EL (cell line): ENCODE measurements at regions not wholly inside any gene's neighbourhood (a gene's known extent, or its start where the extent isn't known, plus 50 kb on each side); places are given as distances from the start of the nearest gene placed in this dataset.
"Not testable (repeated sequence)": the region's sequence is repeated elsewhere in the genome, so short reads cannot be mapped to it uniquely, and the experiment has no call there.

Source experiments
- DNase-seq: peaks from one replicate; pipeline ENCODE4 v3.0.0-alpha.2; 2016

DNA sequence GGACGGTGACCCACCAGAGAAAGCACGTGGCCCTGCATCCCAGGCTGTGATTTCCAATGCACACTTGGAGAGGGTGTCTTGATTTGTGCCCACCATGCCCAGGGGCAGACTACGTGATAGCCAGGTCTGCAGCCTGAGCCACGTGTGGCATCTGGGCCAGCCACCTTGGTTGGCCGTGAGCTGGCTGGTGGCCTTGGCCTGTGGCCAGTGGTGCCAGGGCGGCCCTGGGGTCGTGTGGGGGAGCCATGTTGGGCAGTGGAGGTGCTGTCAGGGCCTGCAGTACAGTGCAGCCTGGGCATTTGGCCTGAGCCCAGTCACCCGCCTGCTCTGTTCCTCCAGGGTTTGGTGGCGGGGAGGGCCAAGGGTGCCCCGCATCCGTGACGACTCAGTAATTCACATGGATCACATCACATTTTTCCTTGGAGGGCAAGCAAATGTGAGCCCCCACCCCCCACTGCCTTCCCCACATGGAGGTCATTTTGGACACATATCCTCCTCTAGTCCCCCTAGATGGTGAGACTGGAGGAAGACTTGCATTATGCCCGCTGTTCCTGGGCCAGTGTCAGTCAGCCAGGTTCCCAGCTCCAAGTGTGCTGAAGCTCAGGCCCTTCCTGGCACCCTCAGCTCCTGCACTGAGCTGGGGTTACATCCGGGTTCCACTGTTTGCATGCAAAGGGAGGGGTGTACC is 201.4 kb downstream of the UBE3A start:
- no peak for DNase-seq

GRCh38 chr15:25238126-25238525 is 200.7 kb downstream of the UBE3A start:
- DNase-seq, result no peak

- no peak for DNase-seq
Measured at GRCh38 chr15:25238716-25239470, 199.9 kb downstream of the UBE3A start.

- DNase-seq, result no peak
Measured at GRCh38 chr15:25239471-25240345, 199.1 kb downstream of the UBE3A start.

GRCh38 chr15:25240461-25241021 is 198.3 kb downstream of the UBE3A start:
- no peak for DNase-seq

GRCh38 chr15:25241241-25241801 is 197.5 kb downstream of the UBE3A start:
- no peak for DNase-seq

- no peak for DNase-seq
Measured at GRCh38 chr15:25242166-25242879, 196.5 kb downstream of the UBE3A start.

- no peak for DNase-seq
Measured at GRCh38 chr15:25242957-25243799, 195.6 kb downstream of the UBE3A start.

DNA sequence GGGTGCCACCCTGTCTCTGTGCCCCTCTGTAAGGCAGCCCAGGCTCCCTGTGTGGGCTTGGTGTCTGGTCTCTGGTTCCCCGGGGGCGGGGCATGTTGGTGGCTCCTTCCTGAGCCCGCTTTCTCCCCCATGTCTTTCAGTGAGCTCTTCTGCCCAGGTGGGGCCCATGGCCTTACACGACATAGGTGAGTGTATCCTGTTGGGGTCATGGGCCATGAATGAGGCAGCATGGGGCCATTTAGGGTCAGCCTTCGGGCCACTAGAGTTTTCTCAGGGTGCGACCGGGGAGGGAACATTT is 195.1 kb downstream of the UBE3A start:
- no peak for DNase-seq

- no peak for DNase-seq
Measured at GRCh38 chr15:25244731-25245585, 193.9 kb downstream of the UBE3A start.

- no peak for DNase-seq
Measured at GRCh38 chr15:25245801-25246622, 192.8 kb downstream of the UBE3A start.

DNA sequence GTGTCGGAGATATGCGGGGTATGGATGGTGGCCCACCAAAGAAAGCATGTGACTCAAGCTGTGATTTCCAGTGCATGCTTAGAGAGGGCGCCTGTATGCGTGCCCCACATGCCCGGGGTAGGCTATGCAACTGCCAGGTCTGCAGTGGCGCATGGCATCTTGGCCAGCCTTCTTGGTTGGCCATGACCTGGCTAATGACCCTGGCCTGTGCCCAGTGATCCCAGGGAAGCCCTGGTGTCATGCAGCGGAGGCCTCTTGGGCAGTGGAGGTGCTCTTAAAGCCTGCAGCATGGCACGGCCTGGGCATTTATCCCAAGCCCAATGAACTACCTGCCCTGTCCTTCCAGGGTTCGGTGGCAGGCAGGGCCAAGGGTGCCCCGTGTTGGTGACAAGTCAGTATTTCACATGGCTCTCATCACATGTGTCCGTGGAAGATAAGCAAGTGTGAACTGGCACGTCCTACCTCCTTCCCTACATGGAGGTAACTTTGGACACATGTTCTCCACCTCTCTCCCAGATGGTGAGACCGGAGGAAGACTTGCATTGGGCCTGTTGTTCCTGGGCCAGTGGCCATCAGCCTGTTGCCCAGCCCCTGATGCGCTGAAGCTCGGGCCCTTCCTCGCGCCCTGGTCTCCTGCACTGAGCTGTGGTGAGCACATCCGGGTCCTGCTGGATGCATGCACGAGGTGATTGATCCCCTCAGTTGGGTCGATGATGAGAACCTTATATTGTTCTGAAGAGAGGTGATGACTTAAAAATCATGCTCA is 192.0 kb downstream of the UBE3A start:
- DNase-seq, result no peak

DNA sequence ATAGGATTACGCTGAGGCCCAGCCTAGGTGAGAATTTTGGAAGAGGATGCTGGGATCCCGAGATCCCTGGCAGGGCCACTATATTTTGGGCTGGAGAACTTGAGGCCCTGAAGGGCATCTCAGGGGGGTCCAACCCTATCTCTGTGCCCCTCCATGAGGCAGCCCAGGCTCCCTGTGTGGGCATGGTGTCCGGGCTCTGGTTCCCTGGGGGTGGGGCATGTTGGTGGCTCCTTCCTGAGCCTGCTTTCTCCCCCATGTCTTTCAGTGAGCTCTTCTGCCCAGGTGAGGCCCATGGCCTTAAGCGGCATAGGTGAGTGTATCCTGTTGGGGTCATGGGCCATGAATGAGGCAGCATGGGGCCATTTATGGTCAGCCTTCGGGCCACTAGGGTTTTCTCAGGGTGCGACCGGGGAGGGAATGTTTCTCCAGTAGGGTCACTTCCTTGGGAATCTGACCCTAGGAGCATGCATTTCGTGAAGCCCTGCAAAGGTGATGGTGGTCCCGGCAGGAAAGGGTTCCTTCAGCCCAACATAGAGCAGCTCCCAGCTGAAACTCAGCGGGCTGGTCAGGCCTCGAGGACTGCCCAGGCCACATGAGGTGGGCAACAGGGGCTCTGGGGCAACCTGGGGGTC is 191.3 kb downstream of the UBE3A start:
- DNase-seq, result no peak

DNA sequence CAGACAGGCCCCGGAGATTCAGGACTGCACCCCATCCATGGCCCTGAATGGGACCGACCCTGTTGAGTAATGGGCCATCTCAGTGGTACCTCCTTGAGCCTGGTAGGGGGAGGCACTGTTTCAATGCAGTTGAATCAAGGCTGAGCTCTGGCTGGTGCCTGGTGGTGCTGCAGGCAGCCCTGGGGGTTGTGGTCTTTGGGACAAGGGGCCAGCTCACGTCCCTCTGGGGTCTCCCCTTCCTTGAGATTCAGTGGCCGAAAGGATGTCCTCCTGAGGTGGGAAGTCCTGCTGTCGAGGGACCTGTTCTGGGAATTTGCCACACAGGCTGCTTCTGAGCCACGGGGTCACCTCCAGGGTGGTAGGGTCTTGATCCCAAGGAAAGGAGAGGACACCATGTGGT is 190.7 kb downstream of the UBE3A start:
- DNase-seq, result not testable (repeated sequence)

DNA sequence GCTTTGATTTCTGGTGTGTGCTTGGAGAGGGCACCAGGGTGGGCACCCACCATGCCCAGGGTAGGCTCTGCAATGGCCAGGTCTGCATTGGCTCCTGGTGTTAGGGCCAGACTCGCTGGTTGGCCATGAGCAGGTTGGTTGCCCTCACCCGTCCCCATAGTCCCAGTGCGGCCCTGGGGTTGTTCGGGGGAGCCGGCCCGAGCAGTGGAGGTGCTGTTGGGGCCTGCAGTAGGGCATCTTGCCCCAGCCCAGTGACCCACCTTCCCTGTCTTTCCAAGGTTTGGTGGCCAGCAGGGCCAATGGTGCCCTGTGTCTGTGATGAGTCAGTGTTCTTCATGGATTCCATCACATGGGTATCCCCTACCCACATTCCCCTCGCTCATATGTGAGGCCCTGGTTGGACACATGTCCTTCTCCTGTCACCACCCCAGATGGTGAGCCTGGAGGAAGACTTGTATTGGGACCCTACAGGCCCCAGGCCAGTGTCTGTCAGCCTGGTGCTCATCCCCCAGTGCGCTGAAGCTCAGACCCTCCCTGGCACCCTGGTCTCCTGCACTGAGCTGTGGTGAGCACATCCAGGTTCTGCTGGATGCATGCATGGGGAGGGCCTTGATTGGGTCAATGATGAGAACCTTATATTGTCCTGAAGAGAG is 190.1 kb downstream of the UBE3A start:
- DNase-seq, result no peak

GRCh38 chr15:25249236-25250010 is 189.4 kb downstream of the UBE3A start:
- DNase-seq, result no peak
